HUES6 (cell line): ENCODE measurements at regions not wholly inside any gene's neighbourhood (a gene's known extent, or its start where the extent isn't known, plus 50 kb on each side); places are given as distances from the start of the nearest gene placed in this dataset.

Source experiments
- H3K27ac ChIP-seq: 2 replicates; pipeline ENCODE4 v1.7.0; 2013; ENCODE audit warnings: low read depth, mild to moderate bottlenecking, low read length, inconsistent platforms
- H3K27me3 ChIP-seq: 2 replicates; pipeline ENCODE4 v1.6.1; 2013; ENCODE audit warnings: low read length; ENCODE audit not compliant: control insufficient read depth, insufficient read depth
- H3K36me3 ChIP-seq: 2 replicates; pipeline ENCODE4 v1.6.1; 2013; ENCODE audit warnings: low read length; ENCODE audit not compliant: control insufficient read depth, insufficient read depth
- H3K4me1 ChIP-seq: 2 replicates; pipeline ENCODE4 v1.6.1; 2013; ENCODE audit warnings: low read length; ENCODE audit not compliant: control insufficient read depth, insufficient read depth
- H3K4me3 ChIP-seq: 2 replicates; pipeline ENCODE4 v1.5.1; 2013; ENCODE audit warnings: low read depth, low read length
- H3K9ac ChIP-seq: one replicate; pipeline ENCODE4 v1.6.1; 2013; ENCODE audit warnings: mild to moderate bottlenecking, low read length
- H3K9me3 ChIP-seq: 2 replicates; pipeline ENCODE4 v1.6.1; 2013; ENCODE audit warnings: low read depth, low read length; ENCODE audit not compliant: control insufficient read depth, insufficient read depth

- peaks cover 31% of the 10 kb centered on the region for H3K4me1 ChIP-seq
- H3K9ac ChIP-seq, result no peak overlapping the region
- no peaks in the 10 kb centered on the region for H3K36me3 ChIP-seq
- no peaks in the 10 kb centered on the region for H3K27me3 ChIP-seq
- H3K4me3 ChIP-seq, result no peak overlapping the region
- H3K27ac ChIP-seq, result no peak overlapping the region
- no peaks in the 10 kb centered on the region for H3K9me3 ChIP-seq
Measured at GRCh38 chr1:201688514-201688913, 140.4 kb upstream of the IPO9 start.

- H3K4me1 ChIP-seq, result peaks cover 42% of the 10 kb centered on the region
- H3K36me3 ChIP-seq, result no peaks in the 10 kb centered on the region
- no peaks in the 10 kb centered on the region for H3K27me3 ChIP-seq
- no peak overlapping the region for H3K9ac ChIP-seq
- no peaks in the 10 kb centered on the region for H3K9me3 ChIP-seq
- no peak overlapping the region for H3K4me3 ChIP-seq
- H3K27ac ChIP-seq, result no peak overlapping the region
Measured at GRCh38 chr1:201689647-201690046, 139.3 kb upstream of the IPO9 start.

- Histone ChIP-seq H3K9me3 (no peaks in the 10 kb centered on the region), H3K27me3 (no peaks in the 10 kb centered on the region), H3K4me3 (no peak overlapping the region), H3K27ac (no peak overlapping the region), H3K9ac (no peak overlapping the region), H3K36me3 (no peaks in the 10 kb centered on the region), H3K4me1 (peaks cover 42% of the 10 kb centered on the region)
Measured at GRCh38 chr1:201690528-201690927, 138.4 kb upstream of the IPO9 start.

- Histone ChIP-seq H3K9me3 (no peaks in the 10 kb centered on the region), H3K36me3 (no peaks in the 10 kb centered on the region), H3K27me3 (no peaks in the 10 kb centered on the region), H3K9ac (no peak overlapping the region), H3K4me1 (peaks cover 38% of the 10 kb centered on the region), H3K27ac (no peak overlapping the region), H3K4me3 (no peak overlapping the region)
Measured at GRCh38 chr1:201691716-201692554, 137.0 kb upstream of the IPO9 start.

- Histone ChIP-seq H3K27me3 (no peaks in the 10 kb centered on the region), H3K9ac (no peak overlapping the region), H3K9me3 (no peaks in the 10 kb centered on the region), H3K4me3 (no peak overlapping the region), H3K4me1 (peaks cover 30% of the 10 kb centered on the region), H3K36me3 (no peaks in the 10 kb centered on the region), H3K27ac (no peak overlapping the region)
Measured at GRCh38 chr1:201692555-201693394, 136.2 kb upstream of the IPO9 start.

- Histone ChIP-seq H3K4me1 (peaks cover 29% of the 10 kb centered on the region), H3K36me3 (no peaks in the 10 kb centered on the region), H3K9me3 (no peaks in the 10 kb centered on the region), H3K4me3 (no peak overlapping the region), H3K9ac (no peak overlapping the region), H3K27ac (no peak overlapping the region), H3K27me3 (no peaks in the 10 kb centered on the region)
Measured at GRCh38 chr1:201693890-201694607, 134.9 kb upstream of the IPO9 start.

GRCh38 chr1:201694608-201695335 is 134.2 kb upstream of the IPO9 start:
- H3K4me3 ChIP-seq, result no peak overlapping the region
- H3K9me3 ChIP-seq, result no peaks in the 10 kb centered on the region
- no peak overlapping the region for H3K9ac ChIP-seq
- no peaks in the 10 kb centered on the region for H3K27me3 ChIP-seq
- H3K4me1 ChIP-seq, result peaks cover 29% of the 10 kb centered on the region
- no peaks in the 10 kb centered on the region for H3K36me3 ChIP-seq
- no peak overlapping the region for H3K27ac ChIP-seq

GRCh38 chr1:201695607-201696006 is 133.3 kb upstream of the IPO9 start:
- Histone ChIP-seq H3K4me3 (no peak overlapping the region), H3K4me1 (peaks cover 29% of the 10 kb centered on the region), H3K9me3 (no peaks in the 10 kb centered on the region), H3K9ac (no peak overlapping the region), H3K27me3 (no peaks in the 10 kb centered on the region), H3K36me3 (no peaks in the 10 kb centered on the region), H3K27ac (no peak overlapping the region)

GRCh38 chr1:201696217-201696761 is 132.7 kb upstream of the IPO9 start:
- no peak overlapping the region for H3K9ac ChIP-seq
- no peaks in the 10 kb centered on the region for H3K36me3 ChIP-seq
- H3K4me3 ChIP-seq, result no peak overlapping the region
- H3K9me3 ChIP-seq, result no peaks in the 10 kb centered on the region
- H3K4me1 ChIP-seq, result peaks cover 29% of the 10 kb centered on the region
- no peaks in the 10 kb centered on the region for H3K27me3 ChIP-seq
- no peak overlapping the region for H3K27ac ChIP-seq

- no peak overlapping the region for H3K27ac ChIP-seq
- H3K9me3 ChIP-seq, result peaks cover 7% of the 10 kb centered on the region
- H3K9ac ChIP-seq, result no peak overlapping the region
- no peaks in the 10 kb centered on the region for H3K27me3 ChIP-seq
- H3K4me3 ChIP-seq, result no peak overlapping the region
- H3K36me3 ChIP-seq, result no peaks in the 10 kb centered on the region
- peaks cover 29% of the 10 kb centered on the region for H3K4me1 ChIP-seq
Measured at GRCh38 chr1:201697174-201697573, 131.8 kb upstream of the IPO9 start.
